GDM1 (cell line): ENCODE measurements at regions not wholly inside any gene's neighbourhood (a gene's known extent, or its start where the extent isn't known, plus 50 kb on each side); places are given as distances from the start of the nearest gene placed in this dataset.

Experiments used
- DNase-seq: peaks from one replicate; lab custom pipeline; 2025; lab: John Stamatoyannopoulos, UW

DNA sequence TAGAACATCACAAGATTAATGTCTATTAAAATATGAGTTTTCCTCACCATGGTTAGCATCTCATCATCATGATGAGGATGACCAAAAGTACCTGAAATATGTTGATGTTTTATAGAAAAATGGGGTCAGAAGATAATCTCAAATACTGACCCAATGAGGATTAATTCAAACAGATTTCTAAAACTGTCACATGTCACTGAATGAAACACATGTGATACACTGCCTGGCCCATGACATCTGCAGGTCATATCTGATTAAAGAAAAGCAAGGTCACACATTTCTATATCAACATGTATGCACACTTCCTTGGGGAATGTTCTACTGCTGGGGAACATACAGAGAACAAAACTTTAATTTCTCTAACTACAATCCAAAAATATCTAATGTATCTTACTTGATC, 470.6 kb upstream of the ADGRL2 start:
- no peak for DNase-seq

GRCh38 chr1:81329041-81329440, 471.7 kb upstream of the ADGRL2 start:
- no peak for DNase-seq

DNA sequence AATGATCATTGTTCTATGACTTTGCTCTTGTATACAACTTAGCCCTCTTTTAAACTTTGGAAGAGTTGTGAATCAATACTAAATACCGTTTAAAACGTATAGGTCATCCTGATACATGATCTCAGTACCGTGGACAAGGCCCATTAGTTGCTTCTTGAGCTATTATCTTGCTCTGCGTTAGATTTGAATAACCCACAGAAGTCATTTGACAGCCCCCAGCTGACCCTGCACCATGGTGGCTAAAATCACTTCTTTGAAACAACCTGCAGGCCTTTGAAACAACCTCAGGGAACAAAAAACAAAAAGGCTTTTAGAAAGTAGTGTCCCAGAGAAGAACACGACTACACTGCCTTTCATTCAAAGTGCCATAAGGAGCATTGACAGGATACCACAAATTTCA, 473.0 kb upstream of the ADGRL2 start:
- no peak for DNase-seq

DNA sequence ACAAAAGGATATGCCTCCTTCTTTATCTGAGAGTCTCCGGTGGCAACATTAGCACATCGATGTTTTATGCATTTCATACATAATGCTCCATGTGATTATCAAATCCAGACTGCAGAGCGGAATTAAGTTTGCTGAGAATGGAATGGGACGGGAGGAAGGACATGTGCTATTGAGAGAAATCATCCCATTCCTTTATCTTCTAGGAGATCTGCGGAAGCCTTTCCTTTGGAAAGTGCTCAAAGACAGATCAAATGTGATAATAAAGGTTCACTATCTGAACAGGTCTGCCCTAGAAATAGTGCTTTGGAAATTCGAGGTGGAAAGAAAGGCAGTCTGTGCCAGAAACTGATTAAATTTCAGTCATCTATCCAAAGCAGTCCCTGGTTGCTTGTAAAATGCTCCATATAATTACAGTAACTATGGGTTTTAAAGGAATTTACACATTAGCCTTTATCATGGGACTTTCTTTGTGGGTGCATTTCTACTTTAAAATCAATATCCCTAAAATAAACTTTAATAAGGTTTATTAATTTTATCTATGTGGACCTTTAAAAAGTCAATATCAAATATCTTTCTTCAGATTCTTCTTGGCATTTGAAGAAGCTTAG, 473.5 kb upstream of the ADGRL2 start:
- DNase-seq, result no peak

- DNase-seq, result no peak
Measured at GRCh38 chr1:81326212-81326611, 474.5 kb upstream of the ADGRL2 start.

GRCh38 chr1:81325397-81325796, 475.3 kb upstream of the ADGRL2 start:
- DNase-seq, result no peak

DNA sequence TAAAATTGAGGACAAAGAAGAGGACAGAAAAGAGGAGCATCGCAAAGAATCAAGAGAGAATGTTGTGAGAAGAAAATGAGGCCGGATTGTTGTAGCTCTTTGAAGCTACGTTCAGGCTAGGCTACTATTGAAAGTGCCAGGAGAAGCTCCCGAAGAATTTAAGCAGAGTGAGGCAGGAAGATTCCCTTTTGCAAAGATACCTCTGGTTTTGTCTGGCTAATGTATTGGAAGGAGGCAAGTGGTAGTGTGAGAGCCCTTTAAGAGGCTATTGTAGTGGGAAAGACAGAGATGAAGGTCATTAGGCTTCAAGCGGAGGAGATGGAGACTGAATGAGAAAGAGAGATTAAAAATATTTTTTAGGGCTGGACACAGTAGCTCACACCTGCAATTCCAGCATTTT, 476.9 kb upstream of the ADGRL2 start:
- DNase-seq, result no peak

GRCh38 chr1:81317191-81317590, 483.5 kb upstream of the ADGRL2 start:
- no peak for DNase-seq

DNA sequence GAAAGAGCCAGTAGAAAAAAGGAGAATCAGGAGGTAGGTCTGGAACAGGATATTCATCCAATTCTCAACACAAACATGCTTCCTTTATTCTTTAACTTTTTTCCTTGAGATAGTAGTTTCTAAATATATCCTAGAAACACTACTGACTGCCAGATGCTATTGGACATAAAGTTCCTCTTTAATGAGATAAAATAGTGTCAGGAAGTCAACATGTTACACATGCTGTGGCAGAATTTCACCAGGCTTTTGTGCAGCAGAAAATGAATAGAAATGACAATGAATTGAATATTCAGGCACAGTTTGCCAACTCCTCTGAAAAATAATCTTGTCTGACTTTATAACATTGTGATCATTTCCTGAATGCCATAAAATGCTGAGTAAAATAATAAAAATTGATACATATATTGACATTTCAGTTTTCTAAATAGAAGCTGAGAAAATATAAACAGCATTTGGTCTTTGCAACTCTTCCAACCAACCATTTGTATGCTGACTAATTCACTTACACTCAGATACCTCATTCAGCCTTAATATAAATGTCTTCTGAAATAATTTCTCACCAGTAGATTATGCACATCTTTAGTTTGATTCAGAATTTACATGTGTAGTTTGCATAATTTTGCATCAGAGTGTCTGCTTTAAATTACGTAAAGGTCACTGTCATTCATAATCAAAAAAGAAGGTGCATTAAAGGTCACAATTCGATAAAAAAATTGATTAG, 486.1 kb upstream of the ADGRL2 start:
- DNase-seq, result no peak

- DNase-seq, result no peak
Measured at GRCh38 chr1:81313289-81313688, 487.4 kb upstream of the ADGRL2 start.

DNA sequence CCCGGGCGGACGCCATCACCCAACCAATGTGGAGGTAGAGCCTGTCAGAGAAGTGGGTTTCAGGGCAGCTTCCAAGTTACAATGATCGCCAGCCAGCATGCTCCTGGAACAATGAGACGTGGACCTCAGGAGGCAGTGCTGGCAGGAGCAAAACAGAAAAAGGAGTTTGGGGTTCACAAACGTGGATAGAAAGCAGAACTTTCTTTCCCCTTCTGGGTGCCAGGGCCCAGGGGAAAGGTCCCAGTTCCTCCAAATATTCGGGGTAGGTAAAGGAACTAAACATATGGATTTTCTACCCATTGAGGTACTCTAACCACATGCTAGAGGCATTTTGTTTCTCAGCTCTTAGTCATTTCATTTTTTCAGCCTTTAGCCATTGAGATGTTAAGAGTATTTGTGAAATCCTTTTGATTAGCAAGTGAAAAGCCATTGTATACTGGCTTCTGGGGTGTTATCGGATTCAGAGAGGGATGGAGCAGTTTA, 488.4 kb upstream of the ADGRL2 start:
- DNase-seq, result no peak

GRCh38 chr1:81310250-81310649, 490.5 kb upstream of the ADGRL2 start:
- no peak for DNase-seq

- DNase-seq, result no peak
Measured at GRCh38 chr1:81308191-81308590, 492.5 kb upstream of the ADGRL2 start.

GRCh38 chr1:81307786-81308185, 492.9 kb upstream of the ADGRL2 start:
- no peak for DNase-seq

DNA sequence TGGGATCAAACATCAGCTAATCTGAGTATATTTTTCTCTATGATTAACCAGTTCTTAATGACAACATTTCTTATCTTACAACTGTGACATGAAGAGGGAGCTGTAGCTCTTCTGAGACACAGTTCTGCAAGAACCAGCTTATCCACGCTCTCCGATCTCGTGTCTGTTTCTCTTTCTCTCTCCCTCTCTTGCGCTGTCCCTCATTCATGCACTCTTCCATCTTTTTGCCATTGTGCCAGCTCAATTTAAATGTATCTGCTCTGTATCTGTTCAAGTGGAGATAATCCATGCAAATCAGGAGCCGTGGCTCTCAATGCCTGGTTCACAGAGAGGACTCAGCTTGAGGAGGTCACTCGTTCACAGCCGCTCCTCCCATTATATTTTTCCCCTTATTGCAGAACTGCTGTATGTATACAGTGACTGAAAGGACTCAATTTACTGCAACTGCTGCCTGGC, 494.7 kb upstream of the ADGRL2 start:
- no peak for DNase-seq

- no peak for DNase-seq
Measured at GRCh38 chr1:81304187-81304586, 496.5 kb upstream of the ADGRL2 start.

DNA sequence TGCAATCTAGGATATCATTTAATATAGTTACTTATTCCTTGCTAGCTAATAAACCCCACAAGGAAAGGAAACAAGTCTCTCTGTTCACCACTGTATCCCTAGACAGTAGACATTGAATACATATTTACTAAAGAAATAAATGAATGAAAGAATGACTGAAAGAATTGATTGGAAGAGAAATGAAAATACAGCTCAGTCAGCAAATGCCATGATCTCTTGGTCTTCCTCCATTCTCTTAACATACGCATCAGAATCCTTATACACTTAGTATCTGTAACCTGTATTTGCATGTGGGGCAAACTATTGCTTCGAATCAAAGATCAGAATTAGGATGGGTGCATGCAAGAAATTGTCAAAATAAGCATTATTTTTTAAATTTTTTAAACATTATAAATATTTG, 500.8 kb upstream of the ADGRL2 start:
- DNase-seq, result no peak

DNA sequence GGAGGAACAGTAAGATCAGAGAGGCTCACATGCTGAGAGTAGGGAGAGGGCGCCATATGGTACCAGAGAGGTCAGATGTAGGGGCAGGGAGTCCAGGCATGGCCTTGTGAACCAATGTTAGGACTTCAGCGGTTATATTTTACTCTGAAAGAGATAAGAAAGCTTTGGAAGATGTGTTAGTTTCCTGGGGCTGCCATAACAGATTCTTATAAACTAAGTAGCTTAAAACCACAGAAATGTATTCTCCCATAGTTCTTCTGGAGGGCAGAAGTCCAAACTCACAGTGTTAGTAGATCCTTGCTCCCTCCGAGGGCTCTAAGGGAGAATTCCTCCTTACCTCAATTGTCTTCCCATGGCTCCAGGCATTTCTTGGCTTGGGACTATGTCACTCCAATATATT, 502.5 kb upstream of the ADGRL2 start:
- DNase-seq, result no peak

DNA sequence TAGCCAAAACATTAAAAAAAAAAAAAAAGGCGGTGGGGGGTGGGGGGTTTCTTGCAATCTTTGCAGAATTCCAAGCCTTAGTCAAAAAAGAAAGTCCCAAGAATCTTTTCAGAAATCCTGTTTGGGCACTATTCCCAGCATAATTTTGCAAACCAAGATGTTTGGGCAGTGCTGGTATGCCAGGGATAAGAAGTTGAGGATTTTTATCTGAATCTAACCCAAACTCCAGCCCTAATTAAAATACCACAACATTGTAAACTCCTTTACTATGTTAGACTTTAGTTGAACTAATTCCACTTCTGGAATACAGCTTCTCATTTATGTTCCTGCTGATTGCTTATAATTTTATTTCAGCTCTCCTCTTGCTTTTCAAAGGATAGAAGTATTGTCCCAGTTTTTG, 504.1 kb upstream of the ADGRL2 start:
- DNase-seq, result no peak

DNA sequence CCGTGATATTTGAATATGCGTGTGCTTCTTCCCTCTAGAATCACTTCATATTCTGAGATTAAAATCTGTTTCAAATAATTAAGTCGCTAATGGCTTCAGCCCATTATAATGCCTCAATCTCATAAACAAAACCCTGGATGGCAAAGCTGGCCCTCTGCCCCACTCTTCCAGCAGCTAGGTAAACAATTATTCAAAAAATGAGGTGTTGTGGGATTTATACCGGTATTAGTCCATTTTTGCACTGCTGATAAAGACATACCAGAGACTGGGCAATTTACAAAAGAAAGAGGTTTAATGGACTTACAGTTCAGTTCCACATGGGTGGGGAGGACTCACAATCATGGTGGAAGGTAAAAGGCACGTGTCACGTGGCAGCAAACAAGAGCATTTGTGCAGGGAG, 510.4 kb upstream of the ADGRL2 start:
- DNase-seq, result no peak

DNA sequence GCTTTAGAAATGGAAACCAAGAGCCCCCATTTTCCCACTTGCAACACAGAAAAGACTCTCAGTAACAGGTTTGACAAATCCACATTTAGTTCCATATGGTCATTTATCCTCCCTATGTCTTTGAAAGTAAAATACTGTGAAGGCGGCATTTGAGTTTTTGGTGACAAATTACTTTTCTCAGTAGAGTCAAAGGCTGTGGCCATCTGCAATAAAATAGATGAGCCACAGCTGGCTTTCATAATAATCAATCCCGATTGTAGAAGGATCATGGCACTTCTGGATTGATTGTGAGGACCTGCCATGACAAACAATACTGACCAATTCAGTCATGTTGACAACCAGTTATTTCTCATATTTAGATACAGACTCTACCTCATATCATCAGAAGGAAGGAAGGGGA, 512.0 kb upstream of the ADGRL2 start:
- DNase-seq, result no peak

DNA sequence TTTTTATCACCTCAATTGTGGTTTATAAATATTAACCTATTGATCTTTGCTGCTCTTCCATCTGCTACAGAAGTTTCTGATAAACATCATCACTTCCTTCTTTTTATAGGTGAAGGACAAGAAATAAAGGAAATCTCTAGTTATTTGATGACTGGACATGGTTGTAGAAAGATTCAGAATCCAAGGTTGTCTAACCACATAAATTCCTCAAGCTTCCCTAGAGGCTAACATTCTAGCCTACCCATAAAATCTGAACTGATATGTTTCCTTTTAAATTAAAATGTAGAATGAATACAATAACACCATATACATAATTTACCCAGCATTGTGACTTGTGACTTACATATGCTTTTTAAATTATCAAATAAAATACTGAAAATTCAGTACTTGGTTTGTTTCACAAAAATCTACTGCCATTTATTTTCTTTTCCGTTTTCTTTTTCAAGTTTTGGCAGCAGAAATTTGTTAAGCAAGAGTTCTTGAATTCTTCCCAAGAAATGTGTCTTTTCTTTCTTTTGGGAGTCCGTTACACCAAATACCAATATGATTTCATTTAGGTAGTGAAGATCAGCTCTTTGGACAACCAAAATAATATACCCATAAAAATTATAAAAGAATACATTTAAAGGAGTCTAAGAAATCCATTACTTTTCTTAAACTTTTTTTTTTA, 513.2 kb upstream of the ADGRL2 start:
- DNase-seq, result no peak

- no peak for DNase-seq
Measured at GRCh38 chr1:81270051-81270450, 530.7 kb upstream of the ADGRL2 start.
